WTC11 (cell line): ENCODE measurements at regions not wholly inside any gene's neighbourhood (a gene's known extent, or its start where the extent isn't known, plus 50 kb on each side); places are given as distances from the start of the nearest gene placed in this dataset.

Experiments used
- ATAC-seq: fragments of 200-7000 bp; cut with Tn5 transposase; 2 replicates; pipeline ENCODE4 v1.10.0; 2021; ENCODE audit warnings: mild to moderate bottlenecking, moderate library complexity
- CTCF ChIA-PET: fragments of 300-600 bp; sonication (Branson Sonifier 250); formaldehyde crosslinking; loops from one replicate; lab custom pipeline; 2021; ENCODE audit warnings: antibody characterized with exemption; lab: Charles Lee
- POLR2A ChIA-PET: fragments of 350-600 bp; sonication (Branson Sonifier 250); formaldehyde crosslinking; loops from one replicate; lab custom pipeline; 2021; ENCODE audit warnings: antibody characterized with exemption; lab: Charles Lee
- DNase-seq: peaks from one replicate; pipeline ENCODE4 v3.0.0; 2021; ENCODE audit warnings: low spot score
- H3K27ac Mint-ChIP-seq: 2 replicates; pipeline ENCODE4 v1.8.0; 2021; ENCODE audit warnings: mixed read lengths
- H3K27me3 Mint-ChIP-seq: 2 replicates; pipeline ENCODE4 v1.8.0; 2021; ENCODE audit warnings: low read depth, mild to moderate bottlenecking, moderate library complexity, mixed read lengths
- H3K36me3 Mint-ChIP-seq: 2 replicates; pipeline ENCODE4 v1.8.0; 2021; ENCODE audit warnings: mixed read lengths
- H3K4me1 Mint-ChIP-seq: 2 replicates; pipeline ENCODE4 v1.8.0; 2022; ENCODE audit warnings: mixed read lengths
- H3K4me3 Mint-ChIP-seq: 2 replicates; pipeline ENCODE4 v1.8.0; 2021; ENCODE audit warnings: mild to moderate bottlenecking, moderate library complexity, mixed read lengths
- H3K9me3 Mint-ChIP-seq: 2 replicates; pipeline ENCODE4 v1.8.0; 2021; ENCODE audit warnings: mixed read lengths
- ARID4B ChIP-seq: sonication (generic); formaldehyde crosslinking; IDR thresholded peaks from 2 replicates; pipeline ENCODE4 v1.8.0; 2023; ENCODE audit warnings: missing genetic modification reagents, mild to moderate bottlenecking, borderline replicate concordance
- ATF2 ChIP-seq: sonication (generic); formaldehyde crosslinking; IDR thresholded peaks from 2 replicates; pipeline ENCODE4 v1.8.1; 2022; ENCODE audit warnings: low read depth, missing genetic modification reagents, borderline replicate concordance
- ATF6 ChIP-seq: sonication (generic); formaldehyde crosslinking; IDR thresholded peaks from 2 replicates; pipeline ENCODE4 v1.8.1; 2023; ENCODE audit warnings: mild to moderate bottlenecking, missing genetic modification reagents
- CREB1 ChIP-seq: sonication (generic); formaldehyde crosslinking; IDR thresholded peaks from 2 replicates; pipeline ENCODE4 v1.8.0; 2023; ENCODE audit warnings: mild to moderate bottlenecking, missing genetic modification reagents
- CREM ChIP-seq: sonication (generic); formaldehyde crosslinking; IDR thresholded peaks from 2 replicates; pipeline ENCODE4 v1.8.1; 2022; ENCODE audit warnings: mild to moderate bottlenecking, missing genetic modification reagents, moderate library complexity
- CTCF ChIP-seq: fragments of 200-600 bp; IDR thresholded peaks from 2 replicates; pipeline ENCODE4 v1.8.0; 2022; ENCODE audit warnings: antibody characterized with exemption
- FOXJ3 ChIP-seq: sonication (generic); formaldehyde crosslinking; IDR thresholded peaks from 2 replicates; pipeline ENCODE4 v1.9.0; 2021; ENCODE audit warnings: missing genetic modification reagents, mild to moderate bottlenecking, borderline replicate concordance
- GTF2I ChIP-seq: fragments of 250-450 bp; sonication (Bioruptor Pico); conservative IDR thresholded peaks from 2 replicates; pipeline ENCODE4 v1.4.0; 2021; ENCODE audit warnings: mild to moderate bottlenecking
- IRF2 ChIP-seq: sonication (generic); formaldehyde crosslinking; IDR thresholded peaks from 2 replicates; pipeline ENCODE4 v1.8.0; 2022; ENCODE audit warnings: low read depth, missing genetic modification reagents, borderline replicate concordance
- JAZF1 ChIP-seq: fragments of 250-450 bp; sonication (Bioruptor Pico); IDR thresholded peaks from 2 replicates; pipeline ENCODE4 v1.9.0; 2021; ENCODE audit warnings: moderate library complexity, mild to moderate bottlenecking, inconsistent platforms
- JUN ChIP-seq: sonication (generic); formaldehyde crosslinking; IDR thresholded peaks from 2 replicates; pipeline ENCODE4 v1.8.0; 2023; ENCODE audit warnings: mild to moderate bottlenecking, missing genetic modification reagents
- KAT7 ChIP-seq: sonication (generic); formaldehyde crosslinking; IDR thresholded peaks from 2 replicates; pipeline ENCODE4 v1.8.1; 2023; ENCODE audit warnings: missing genetic modification reagents, mild to moderate bottlenecking, borderline replicate concordance
- MLX ChIP-seq: sonication (generic); formaldehyde crosslinking; IDR thresholded peaks from 2 replicates; pipeline ENCODE4 v1.8.1; 2023; ENCODE audit warnings: mild to moderate bottlenecking, missing genetic modification reagents, moderate library complexity
- MXD4 ChIP-seq: fragments of 250-450 bp; sonication (Bioruptor Pico); IDR thresholded peaks from 2 replicates; pipeline ENCODE4 v1.8.0; 2021; ENCODE audit warnings: mild to moderate bottlenecking, moderate library complexity, borderline replicate concordance
- NR1H2 ChIP-seq: sonication (generic); formaldehyde crosslinking; IDR thresholded peaks from 2 replicates; pipeline ENCODE4 v1.9.0; 2021; ENCODE audit warnings: mild to moderate bottlenecking, moderate library complexity, missing genetic modification reagents
- TCF7 ChIP-seq: sonication (generic); formaldehyde crosslinking; IDR thresholded peaks from 2 replicates; pipeline ENCODE4 v1.8.0; 2022; ENCODE audit warnings: mild to moderate bottlenecking, low read depth, missing genetic modification reagents, moderate library complexity
- TEAD1 ChIP-seq: sonication (generic); formaldehyde crosslinking; IDR thresholded peaks from 2 replicates; pipeline ENCODE4 v1.8.0; 2022; ENCODE audit warnings: mild to moderate bottlenecking, missing genetic modification reagents
- ZBTB21 ChIP-seq: sonication (generic); formaldehyde crosslinking; IDR thresholded peaks from 2 replicates; pipeline ENCODE4 v1.8.1; 2023; ENCODE audit warnings: mild to moderate bottlenecking, missing genetic modification reagents, borderline replicate concordance
- ZNF281 ChIP-seq: sonication (generic); formaldehyde crosslinking; IDR thresholded peaks from 2 replicates; pipeline ENCODE4 v1.8.0; 2023; ENCODE audit warnings: mild to moderate bottlenecking, missing genetic modification reagents
- ZNF317 ChIP-seq: sonication (generic); formaldehyde crosslinking; IDR thresholded peaks from 2 replicates; pipeline ENCODE4 v1.8.1; 2023; ENCODE audit warnings: low read depth, mild to moderate bottlenecking, moderate library complexity, missing genetic modification reagents, borderline replicate concordance

- TF ChIP-seq ATF6 (CRISPR knock-in tag) (no peak), ZBTB21 (no peak), CREM (CRISPR knock-in tag) (no peak), CTCF (no peak), JAZF1 (CRISPR knock-in tag) (no peak), IRF2 (CRISPR knock-in tag) (no peak), ZNF281 (CRISPR knock-in tag) (no peak), KAT7 (CRISPR knock-in tag) (no peak), TEAD1 (CRISPR knock-in tag) (no peak)
- peaks cover 30% of the 10 kb centered on the region for H3K36me3 Mint-ChIP-seq
- ATAC-seq, result no peak
- H3K9me3 Mint-ChIP-seq, result peaks cover 39% of the 10 kb centered on the region
- peaks cover 17% of the 10 kb centered on the region for H3K4me1 Mint-ChIP-seq
- no peak overlapping the region for H3K4me3 Mint-ChIP-seq
- ChIA-PET POLR2A (no interaction called here), CTCF (no interaction called here)
- H3K27me3 Mint-ChIP-seq, result no peaks in the 10 kb centered on the region
- H3K27ac Mint-ChIP-seq, result 0 out of 2 replicates have a peak overlapping the region, but pooled peaks have one; percentile 16
- DNase-seq, result no peak
Measured at GRCh38 chr3:99143493-99143892, 242.0 kb upstream of the DCBLD2 start.

GRCh38 chr3:99134986-99135385 is 233.5 kb upstream of the DCBLD2 start:
- Mint-ChIP-seq H3K27ac (no peak overlapping the region), H3K4me1 (no peaks in the 10 kb centered on the region), H3K4me3 (no peak overlapping the region), H3K27me3 (no peaks in the 10 kb centered on the region), H3K36me3 (peaks cover 8% of the 10 kb centered on the region), H3K9me3 (peaks cover 31% of the 10 kb centered on the region)
- DNase-seq (no peak), ATAC-seq (no peak)
- CTCF ChIA-PET, result no interaction called here
- POLR2A ChIA-PET, result no interaction called here
- TF ChIP-seq ATF2 (CRISPR knock-in tag) (no peak), ZNF317 (CRISPR knock-in tag) (no peak), MLX (CRISPR knock-in tag) (no peak)

- ChIA-PET POLR2A (no interaction called here), CTCF (no interaction called here)
- ATAC-seq (no peak), DNase-seq (no peak)
- H3K4me1 Mint-ChIP-seq, result no peaks in the 10 kb centered on the region
- no peak overlapping the region for H3K27ac Mint-ChIP-seq
- H3K9me3 Mint-ChIP-seq, result peaks cover 11% of the 10 kb centered on the region
- H3K27me3 Mint-ChIP-seq, result no peaks in the 10 kb centered on the region
- H3K4me3 Mint-ChIP-seq, result no peak overlapping the region
- no peaks in the 10 kb centered on the region for H3K36me3 Mint-ChIP-seq
- TF ChIP-seq TCF7 (CRISPR knock-in tag) (no peak), FOXJ3 (CRISPR knock-in tag) (no peak), JUN (CRISPR knock-in tag) (no peak), GTF2I (CRISPR knock-in tag) (no peak), ARID4B (CRISPR knock-in tag) (no peak), NR1H2 (CRISPR knock-in tag) (no peak), CREB1 (CRISPR knock-in tag) (no peak), MXD4 (no peak), ZNF317 (CRISPR knock-in tag) (no peak)
Measured at GRCh38 chr3:99131876-99132275, 230.4 kb upstream of the DCBLD2 start.
